GM12878 (cell line): ENCODE measurements at regions not wholly inside any gene's neighbourhood (a gene's known extent, or its start where the extent isn't known, plus 50 kb on each side); places are given as distances from the start of the nearest gene placed in this dataset.

Source experiments
- BRCA1 ChIP-seq: IDR thresholded peaks from 2 replicates; pipeline ENCODE4 v1.6.1; 2011; ENCODE audit warnings: low read depth, low read length, improper control_type of control experiment
- CTCF ChIP-seq, 3 experiments: IDR thresholded peaks in 2 of 3; conservative IDR thresholded peaks in 1 of 3; 2 replicates each; pipeline ENCODE4 v1.5.1; 2011; ENCODE audit warnings: low read depth in 3 of 3, low read length in 3 of 3, mild to moderate bottlenecking in 3 of 3, control low read depth in 2 of 3, moderate library complexity in 2 of 3, inconsistent platforms in 1 of 3, mixed read lengths in 1 of 3; ENCODE audit not compliant: control insufficient read depth in 2 of 3, insufficient read depth in 1 of 3; ENCODE audit errors: extremely low read depth in 1 of 3
- FOXM1 ChIP-seq: IDR thresholded peaks from 2 replicates; pipeline ENCODE4 v1.6.1; 2012; ENCODE audit warnings: low read depth, mild to moderate bottlenecking, inconsistent platforms, low read length, moderate library complexity
- MTA3 ChIP-seq: IDR thresholded peaks from 2 replicates; pipeline ENCODE4 v1.6.1; 2012; ENCODE audit warnings: low read length, inconsistent platforms, borderline replicate concordance
- POLR2AphosphoS5 ChIP-seq: IDR thresholded peaks from 2 replicates; pipeline ENCODE4 v1.6.1; 2011; ENCODE audit warnings: mild to moderate bottlenecking, low read length, inconsistent platforms
- SKIL ChIP-seq: fragments of 450-650 bp; IDR thresholded peaks from 2 replicates; pipeline ENCODE4 v1.6.1; 2017; ENCODE audit warnings: mild to moderate bottlenecking, low read depth, inconsistent platforms; ENCODE audit not compliant: poor library complexity, severe bottlenecking
- SMC3 ChIP-seq: IDR thresholded peaks from 2 replicates; pipeline ENCODE4 v1.6.1; 2011; ENCODE audit warnings: low read length, improper control_type of control experiment, borderline replicate concordance

GRCh38 chr2:157934684-157935377 lies 58.7 kb upstream of the ACVR1 start:
- TF ChIP-seq POLR2AphosphoS5 = no peak
- TF ChIP-seq SKIL = no peak
- TF ChIP-seq MTA3 = no peak
- TF ChIP-seq FOXM1 = no peak
- TF ChIP-seq CTCF (IDR thresholded peaks at IDR 0.05 in 2 of 3, conservative IDR thresholded peaks at IDR 0.05 in 1 of 3; ENCODE audit: control insufficient read depth in 2 of 3, extremely low read depth in 1 of 3, insufficient read depth in 1 of 3, low read depth in 3 of 3, low read length in 3 of 3) = no peak
- no peak for TF ChIP-seq SMC3
- no peak for TF ChIP-seq BRCA1
